Thymus (tissue), 11 donors: ENCODE measurements at regions not wholly inside any gene's neighbourhood (a gene's known extent, or its start where the extent isn't known, plus 50 kb on each side); places are given as distances from the start of the nearest gene placed in this dataset.
"Not testable (repeated sequence)": the region's sequence is repeated elsewhere in the genome, so short reads cannot be mapped to it uniquely, and the experiment has no call there.

Experiments used
- DNase-seq, 9 donors: peaks; one replicate each; pipeline ENCODE4 v3.0.0-alpha.2; 2013; ENCODE audit warnings: low spot score in 9 of 9, low read depth in 6 of 9, missing footprints in 1 of 9
- H3K27ac ChIP-seq, 2 donors: one replicate each; pipeline ENCODE4 v1.5.1; 2013; ENCODE audit warnings: control low read depth in 1 of 2, low read depth in 1 of 2, low read length in 1 of 2, mild to moderate bottlenecking in 1 of 2, moderate library complexity in 1 of 2
- H3K27me3 ChIP-seq, 2 donors: one replicate each; pipeline ENCODE4 v1.5.1; 2013; ENCODE audit warnings: low read length in 1 of 2; ENCODE audit not compliant: control insufficient read depth in 2 of 2, insufficient read depth in 1 of 2
- H3K36me3 ChIP-seq, 2 donors: one replicate each; pipeline ENCODE4 v1.5.1; 2013; ENCODE audit warnings: low read length in 1 of 2, mild to moderate bottlenecking in 1 of 2, moderate library complexity in 1 of 2; ENCODE audit not compliant: control insufficient read depth in 2 of 2, insufficient read depth in 2 of 2
- H3K4me1 ChIP-seq, 2 donors: one replicate each; pipeline ENCODE4 v1.5.1; 2013; ENCODE audit warnings: low read length in 2 of 2; ENCODE audit not compliant: control insufficient read depth in 2 of 2, insufficient read depth in 2 of 2
- H3K4me3 ChIP-seq, 2 donors: one replicate each; pipeline ENCODE4 v1.5.1; 2013; ENCODE audit warnings: low read length in 2 of 2, control low read depth in 1 of 2, mild to moderate bottlenecking in 1 of 2
- H3K9me3 ChIP-seq, 2 donors: one replicate each; pipeline ENCODE4 v1.5.1; 2013; ENCODE audit warnings: low read length in 1 of 2, mild to moderate bottlenecking in 1 of 2; ENCODE audit not compliant: control insufficient read depth in 2 of 2, insufficient read depth in 1 of 2
- WGBS: extraction: QIAGEN DNeasy Blood & Tissue Kit; methylation state at CpG from one replicate; pipeline ENCODE4 v1.1.7; 2013; 5-methylcytosine and 5-hydroxymethylcytosine counted together
- donor health status: healthy.

- H3K4me3 ChIP-seq: no peak overlapping the region
- DNase-seq: no peak
- 95% methylated on average over 9 of the region's 9 CpGs for WGBS
- no peak overlapping the region for H3K27ac ChIP-seq
- H3K36me3 ChIP-seq: no peaks in the 10 kb centered on the region
- H3K27me3 ChIP-seq: peaks cover 0 to 17% of the 10 kb centered on the region in 2 donors
- no peaks in the 10 kb centered on the region for H3K4me1 ChIP-seq
- H3K9me3 ChIP-seq: no peaks in the 10 kb centered on the region
Measured at GRCh38 chr16:86075839-86076440, 177.0 kb downstream of the IRF8 start.

GRCh38 chr16:86076606-86077005, 177.6 kb downstream of the IRF8 start:
- no peaks in the 10 kb centered on the region for H3K4me1 ChIP-seq
- no peak overlapping the region for H3K4me3 ChIP-seq
- H3K27me3 ChIP-seq: peaks cover 0 to 20% of the 10 kb centered on the region in 2 donors
- DNase-seq: no peak
- H3K36me3 ChIP-seq: no peaks in the 10 kb centered on the region
- 95% methylated on average over 5 of the region's 5 CpGs for WGBS
- no peak overlapping the region for H3K27ac ChIP-seq
- no peaks in the 10 kb centered on the region for H3K9me3 ChIP-seq

- peaks cover 0 to 20% of the 10 kb centered on the region in 2 donors for H3K27me3 ChIP-seq
- H3K4me1 ChIP-seq: no peaks in the 10 kb centered on the region
- no peaks in the 10 kb centered on the region for H3K36me3 ChIP-seq
- no peak for DNase-seq
- H3K4me3 ChIP-seq: no peak overlapping the region
- H3K27ac ChIP-seq: no peak overlapping the region
- no peaks in the 10 kb centered on the region for H3K9me3 ChIP-seq
- WGBS: 95% methylated on average over 17 of the region's 17 CpGs
Measured at GRCh38 chr16:86077243-86077940, 178.4 kb downstream of the IRF8 start.

- no peak for DNase-seq
- Histone ChIP-seq H3K36me3 (no peaks in the 10 kb centered on the region), H3K9me3 (no peaks in the 10 kb centered on the region), H3K4me3 (no peak overlapping the region), H3K27ac (no peak overlapping the region), H3K4me1 (no peaks in the 10 kb centered on the region), H3K27me3 (peaks cover 0 to 20% of the 10 kb centered on the region in 2 donors)
- WGBS: 95% methylated on average over 18 of the region's 18 CpGs
Measured at GRCh38 chr16:86078121-86078600, 179.2 kb downstream of the IRF8 start.

GRCh38 chr16:86078711-86079110, 179.7 kb downstream of the IRF8 start:
- not testable (repeated sequence) for H3K4me1 ChIP-seq, H3K36me3 ChIP-seq, H3K4me3 ChIP-seq, H3K27ac ChIP-seq, DNase-seq, H3K9me3 ChIP-seq
- H3K27me3 ChIP-seq: peaks cover 0 to 25% of the 10 kb centered on the region in 2 donors
- WGBS: 98% methylated on average over 13 of the region's 13 CpGs

GRCh38 chr16:86079255-86079885, 180.4 kb downstream of the IRF8 start:
- Histone ChIP-seq H3K4me3 (no peak overlapping the region), H3K36me3 (no peaks in the 10 kb centered on the region), H3K27me3 (peaks cover 0 to 26% of the 10 kb centered on the region in 2 donors), H3K9me3 (no peaks in the 10 kb centered on the region), H3K27ac (no peak overlapping the region), H3K4me1 (no peaks in the 10 kb centered on the region)
- DNase-seq: no peak
- WGBS: 94% methylated on average over 15 of the region's 15 CpGs

GRCh38 chr16:86080131-86080875, 181.3 kb downstream of the IRF8 start:
- H3K27me3 ChIP-seq: peaks cover 0 to 22% of the 10 kb centered on the region in 2 donors
- no peak overlapping the region for H3K4me3 ChIP-seq
- DNase-seq: no peak
- no peaks in the 10 kb centered on the region for H3K36me3 ChIP-seq
- 49% methylated on average over 13 of the region's 13 CpGs for WGBS
- no peaks in the 10 kb centered on the region for H3K4me1 ChIP-seq
- H3K9me3 ChIP-seq: no peaks in the 10 kb centered on the region
- no peak overlapping the region for H3K27ac ChIP-seq

GRCh38 chr16:86080982-86081381, 182.0 kb downstream of the IRF8 start:
- H3K4me1 ChIP-seq: no peaks in the 10 kb centered on the region
- WGBS: 91% methylated on average over 6 of the region's 6 CpGs
- no peak overlapping the region for H3K27ac ChIP-seq
- no peaks in the 10 kb centered on the region for H3K36me3 ChIP-seq
- H3K9me3 ChIP-seq: no peaks in the 10 kb centered on the region
- peaks cover 0 to 22% of the 10 kb centered on the region in 2 donors for H3K27me3 ChIP-seq
- H3K4me3 ChIP-seq: no peak overlapping the region
- no peak for DNase-seq
